SH-SY5Y (cell line): ENCODE measurements at regions not wholly inside any gene's neighbourhood (a gene's known extent, or its start where the extent isn't known, plus 50 kb on each side); places are given as distances from the start of the nearest gene placed in this dataset.

Source experiments
- GATA2 ChIP-seq: IDR thresholded peaks from 2 replicates; pipeline ENCODE4 v1.6.1; 2011; ENCODE audit warnings: mild to moderate bottlenecking, low read depth, low read length
- GATA3 ChIP-seq: IDR thresholded peaks from 2 replicates; pipeline ENCODE4 v1.6.1; 2011; ENCODE audit warnings: low read depth, mild to moderate bottlenecking, low read length, moderate library complexity

GRCh38 chr12:113546916-113547863 lies 75.5 kb upstream of the LHX5 start:
- no peak for TF ChIP-seq GATA2
- no peak for TF ChIP-seq GATA3
